Lung (tissue), 11 donors: ENCODE measurements at regions not wholly inside any gene's neighbourhood (a gene's known extent, or its start where the extent isn't known, plus 50 kb on each side); places are given as distances from the start of the nearest gene placed in this dataset.

Experiments used
- ATAC-seq: fragments of 200-7000 bp; cut with Tn5 transposase; one replicate; pipeline ENCODE4 v1.9.1; 2020; ENCODE audit warnings: moderate number of reproducible peaks; ENCODE audit not compliant: insufficient read depth, low FRiP score
- DNase-seq, 3 donors: peaks; one replicate each; pipeline ENCODE4 v3.0.0-alpha.2; 2013 to 2017
- H3K27ac ChIP-seq, 2 donors: one replicate each; pipeline ENCODE4 v1.5.1; 2013; ENCODE audit warnings: mild to moderate bottlenecking in 2 of 2, moderate library complexity in 2 of 2, control low read depth in 1 of 2, inconsistent platforms in 1 of 2, low read depth in 1 of 2, low read length in 1 of 2
- H3K27me3 ChIP-seq, 3 donors: one replicate each; pipeline ENCODE4 v1.5.1; 2013; ENCODE audit warnings: low read length in 2 of 3; ENCODE audit not compliant: control insufficient read depth in 3 of 3, insufficient read depth in 3 of 3
- H3K36me3 ChIP-seq, 4 donors: one replicate each; pipeline ENCODE4 v1.5.1; 2013; ENCODE audit warnings: low read length in 4 of 4, mild to moderate bottlenecking in 1 of 4, moderate library complexity in 1 of 4; ENCODE audit not compliant: control insufficient read depth in 4 of 4, insufficient read depth in 4 of 4
- H3K4me1 ChIP-seq, 5 donors: one replicate each; pipeline ENCODE4 v1.5.1; 2013; ENCODE audit warnings: low read length in 5 of 5, mild to moderate bottlenecking in 2 of 5, moderate library complexity in 1 of 5; ENCODE audit not compliant: control insufficient read depth in 5 of 5, insufficient read depth in 5 of 5
- H3K4me3 ChIP-seq: one replicate; pipeline ENCODE4 v1.5.1; 2013; ENCODE audit warnings: mild to moderate bottlenecking, control low read depth, moderate library complexity
- H3K9ac ChIP-seq, 2 donors: one replicate each; pipeline ENCODE4 v1.5.1; 2013; ENCODE audit warnings: low read length in 2 of 2, control low read depth in 1 of 2; ENCODE audit not compliant: insufficient read depth in 1 of 2
- H3K9me3 ChIP-seq, 4 donors: one replicate each; pipeline ENCODE4 v1.5.1; 2013; ENCODE audit warnings: low read length in 3 of 4, mild to moderate bottlenecking in 1 of 4, moderate library complexity in 1 of 4; ENCODE audit not compliant: control insufficient read depth in 4 of 4, insufficient read depth in 3 of 4
- CTCF ChIP-seq: IDR thresholded peaks from 2 replicates; pipeline ENCODE4 v1.5.1; 2012; ENCODE audit warnings: mild to moderate bottlenecking; ENCODE audit errors: control extremely low read depth, extremely low read depth
- WGBS, 2 donors: extraction: QIAGEN DNeasy Blood & Tissue Kit; methylation state at CpG; one replicate each; pipeline ENCODE4 v1.1.7; 2013; 5-methylcytosine and 5-hydroxymethylcytosine counted together
- donor health status: control.
- donor health status: control.
- donor health status: Bipolar disorder and iron deficiency.
- donor health status: healthy.
- donor health status: DM: yes; HTN: yes; CAD: no.

DNA sequence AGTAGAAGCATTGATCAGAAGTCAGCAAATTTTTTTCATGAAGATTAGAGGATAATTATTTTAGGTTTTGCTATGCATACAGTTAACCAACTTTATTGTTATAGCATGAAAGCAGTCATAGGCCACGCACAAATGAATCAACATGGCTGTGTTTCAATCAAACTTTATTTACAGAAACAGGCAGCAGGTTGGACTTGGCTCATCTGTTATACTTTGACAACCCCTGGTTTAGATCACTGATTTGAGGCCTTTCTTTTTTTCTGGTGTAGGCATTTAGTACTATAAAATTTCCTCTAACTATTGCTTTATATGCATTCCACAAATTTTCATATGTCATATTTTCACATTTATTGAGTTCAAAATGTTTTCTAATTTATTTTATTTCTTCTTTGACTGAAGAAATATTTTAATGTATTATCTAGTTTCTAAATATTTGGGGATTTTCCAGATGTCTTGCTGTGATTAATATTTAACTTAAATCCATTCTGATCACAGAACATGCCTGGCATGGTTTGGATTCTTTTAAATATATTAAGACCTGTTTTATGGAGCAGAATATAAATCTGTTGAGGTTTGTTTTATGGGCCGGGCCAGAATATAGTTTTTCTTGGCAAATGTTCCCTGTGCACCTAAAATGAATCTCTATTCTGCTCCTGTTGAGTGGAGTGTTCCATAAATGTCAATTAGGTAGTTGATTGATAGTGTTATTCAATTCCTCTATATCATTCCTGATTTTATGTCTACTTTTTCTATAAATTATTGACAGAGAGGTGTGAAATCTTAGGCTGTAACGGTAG lies 116.3 kb upstream of the KLHL29 start:
- Histone ChIP-seq H3K27me3 (no peaks in the 10 kb centered on the region), H3K4me1 (no peaks in the 10 kb centered on the region), H3K9me3 (no peaks in the 10 kb centered on the region), H3K36me3 (no peaks in the 10 kb centered on the region), H3K4me3 (no peak overlapping the region), H3K27ac (no peak overlapping the region), H3K9ac (no peak overlapping the region)
- no peak for TF ChIP-seq CTCF
- no peak for DNase-seq
- ATAC-seq, result no peak
- WGBS, 2 donors, result 71 to 77% methylated on average over 3 of the region's 3 CpGs

DNA sequence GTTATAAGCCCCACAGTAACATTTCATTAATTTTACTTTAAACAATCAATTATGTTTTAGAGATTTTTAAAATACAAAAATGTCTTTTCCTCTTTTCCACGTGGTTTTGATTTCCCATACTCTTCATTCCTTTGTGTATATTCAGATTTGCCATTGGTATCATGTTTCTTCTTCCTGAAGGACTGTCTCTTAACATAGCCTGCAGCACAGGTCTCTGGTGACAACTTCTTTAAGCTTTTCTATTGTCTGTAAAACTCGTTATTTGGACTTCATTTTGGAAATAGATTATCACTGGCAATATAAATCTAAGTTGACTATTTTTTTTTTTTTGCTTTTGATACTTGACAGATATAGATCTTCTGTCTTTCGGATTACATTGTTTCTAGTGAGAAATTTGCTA lies 115.2 kb upstream of the KLHL29 start:
- DNase-seq (no peak), ATAC-seq (no peak)
- H3K4me1 ChIP-seq, result no peaks in the 10 kb centered on the region
- no peak overlapping the region for H3K27ac ChIP-seq
- H3K9me3 ChIP-seq, result no peaks in the 10 kb centered on the region
- 63 to 68% methylated on average over 3 of the region's 3 CpGs for WGBS, 2 donors
- TF ChIP-seq CTCF, result no peak
- H3K9ac ChIP-seq, result no peak overlapping the region
- no peak overlapping the region for H3K4me3 ChIP-seq
- H3K27me3 ChIP-seq, result no peaks in the 10 kb centered on the region
- no peaks in the 10 kb centered on the region for H3K36me3 ChIP-seq

GRCh38 chr2:23270810-23271209 lies 114.2 kb upstream of the KLHL29 start:
- Histone ChIP-seq H3K4me1 (no peaks in the 10 kb centered on the region), H3K4me3 (no peak overlapping the region), H3K27me3 (no peaks in the 10 kb centered on the region), H3K36me3 (no peaks in the 10 kb centered on the region), H3K9me3 (no peaks in the 10 kb centered on the region), H3K27ac (no peak overlapping the region), H3K9ac (no peak overlapping the region)
- ATAC-seq (no peak), DNase-seq (no peak)
- 89 to 95% methylated on average over 1 of the region's 1 CpG for WGBS, 2 donors
- TF ChIP-seq CTCF, result no peak

DNA sequence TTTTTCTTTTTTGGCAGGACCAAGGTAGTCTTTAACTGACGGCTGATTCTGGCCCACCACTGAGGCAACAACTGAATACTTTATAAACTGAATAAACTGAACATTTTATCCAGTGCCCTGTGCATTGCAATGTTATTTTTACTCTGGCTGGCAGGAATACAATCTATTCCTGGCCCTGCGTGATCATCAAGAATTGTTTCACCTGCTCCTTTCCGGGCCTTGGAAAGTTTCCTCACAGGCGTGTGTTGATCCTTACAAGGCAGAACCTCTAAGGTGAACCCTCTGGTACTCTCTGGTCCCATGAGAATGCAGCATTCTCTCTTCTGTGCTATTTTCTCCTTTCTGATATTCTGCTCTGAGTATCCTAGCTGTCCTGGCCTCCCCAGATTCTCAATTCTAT lies 113.7 kb upstream of the KLHL29 start:
- Histone ChIP-seq H3K36me3 (no peaks in the 10 kb centered on the region), H3K9ac (no peak overlapping the region), H3K27me3 (no peaks in the 10 kb centered on the region), H3K9me3 (peaks cover 0 to 2% (median 0%) of the 10 kb centered on the region in 4 donors), H3K4me3 (no peak overlapping the region), H3K4me1 (no peaks in the 10 kb centered on the region), H3K27ac (no peak overlapping the region)
- ATAC-seq (no peak), DNase-seq (no peak)
- WGBS, 2 donors, result 93 to 94% methylated on average over 4 of the region's 4 CpGs
- no peak for TF ChIP-seq CTCF
